Calu3 (cell line): ENCODE measurements at regions not wholly inside any gene's neighbourhood (a gene's known extent, or its start where the extent isn't known, plus 50 kb on each side); places are given as distances from the start of the nearest gene placed in this dataset.

Experiments
- BruUV-seq: library from RNA; stranded (reverse); fragments of 400-500 nt; replicated peaks from 2 replicates; lab custom pipeline; 2021; lab: Mats Ljungman, UMichigan
- CTCF ChIA-PET: fragments of 300-600 bp; sonication (Branson Sonifier 250); formaldehyde crosslinking; loops from one replicate; lab custom pipeline; 2022; ENCODE audit warnings: antibody characterized with exemption; lab: Charles Lee
- DNase-seq: peaks from one replicate; pipeline ENCODE4 v3.0.0; 2022
- H3K27ac Mint-ChIP-seq: one replicate; pipeline ENCODE4 v1.8.0; 2022; ENCODE audit warnings: mixed read lengths; ENCODE audit not compliant: unreplicated experiment
- H3K27me3 Mint-ChIP-seq: one replicate; pipeline ENCODE4 v1.8.0; 2022; ENCODE audit warnings: mixed read lengths; ENCODE audit not compliant: unreplicated experiment
- H3K36me3 Mint-ChIP-seq: one replicate; pipeline ENCODE4 v1.8.0; 2022; ENCODE audit warnings: mild to moderate bottlenecking, moderate library complexity, mixed read lengths; ENCODE audit not compliant: insufficient read depth, unreplicated experiment
- H3K4me1 Mint-ChIP-seq: one replicate; pipeline ENCODE4 v1.8.0; 2022; ENCODE audit warnings: mild to moderate bottlenecking, low read depth, mixed read lengths; ENCODE audit not compliant: unreplicated experiment
- H3K4me3 Mint-ChIP-seq: one replicate; pipeline ENCODE4 v1.8.0; 2022; ENCODE audit warnings: mild to moderate bottlenecking, low read depth, moderate library complexity, mixed read lengths; ENCODE audit not compliant: unreplicated experiment
- H3K9me3 Mint-ChIP-seq: one replicate; pipeline ENCODE4 v1.8.0; 2022; ENCODE audit warnings: low read depth, mixed read lengths; ENCODE audit not compliant: unreplicated experiment
- CTCF ChIP-seq: fragments of 200-600 bp; IDR thresholded peaks from one replicate; pipeline ENCODE4 v1.8.0; 2022; ENCODE audit warnings: antibody characterized with exemption; ENCODE audit not compliant: unreplicated experiment
- intact Hi-C: fragments of 100-400 bp; cut with micrococcal nuclease; formaldehyde crosslinking; loops from one replicate; pipeline ENCODE4 v1.10.0; 2022; ENCODE audit not compliant: unreplicated experiment

GRCh38 chr4:12846368-12846767, 637.8 kb downstream of the RAB28 start:
- Mint-ChIP-seq H3K27me3 (peaks cover 13% of the 10 kb centered on the region), H3K9me3 (no peaks in the 10 kb centered on the region), H3K27ac (no peak overlapping the region), H3K4me1 (no peaks in the 10 kb centered on the region), H3K36me3 (no peaks in the 10 kb centered on the region), H3K4me3 (no peak overlapping the region)
- no peak for TF ChIP-seq CTCF
- intact Hi-C loops: loop anchor here (10.0 kb wide), 1 partner anchor 122 kb away; no protein-coding TSS in a partner anchor
- DNase-seq: no peak
- CTCF ChIA-PET: no interaction called here
- BruUV-seq: no TSS peak

- no peak overlapping the region for H3K27ac Mint-ChIP-seq
- intact Hi-C loops: loop anchor here (10.0 kb wide), 1 partner anchor 119 kb away; no protein-coding TSS in a partner anchor
- H3K36me3 Mint-ChIP-seq: no peaks in the 10 kb centered on the region
- CTCF ChIA-PET: no interaction called here
- H3K9me3 Mint-ChIP-seq: no peaks in the 10 kb centered on the region
- H3K27me3 Mint-ChIP-seq: no peaks in the 10 kb centered on the region
- DNase-seq: no peak
- no peak for TF ChIP-seq CTCF
- no TSS peak for BruUV-seq
- no peaks in the 10 kb centered on the region for H3K4me1 Mint-ChIP-seq
- H3K4me3 Mint-ChIP-seq: no peak overlapping the region
Measured at GRCh38 chr4:12844141-12844540, 640.0 kb downstream of the RAB28 start.

- Mint-ChIP-seq H3K4me3 (no peak overlapping the region), H3K27ac (no peak overlapping the region), H3K27me3 (no peaks in the 10 kb centered on the region), H3K4me1 (no peaks in the 10 kb centered on the region), H3K36me3 (no peaks in the 10 kb centered on the region), H3K9me3 (peaks cover 3% of the 10 kb centered on the region)
- no TSS peak for BruUV-seq
- no peak for TF ChIP-seq CTCF
- intact Hi-C loops: no loop called here
- DNase-seq: no peak
- CTCF ChIA-PET: no interaction called here
Measured at GRCh38 chr4:12827966-12828365, 656.2 kb downstream of the RAB28 start.

- BruUV-seq: no TSS peak
- Mint-ChIP-seq H3K9me3 (peaks cover 7% of the 10 kb centered on the region), H3K4me3 (no peak overlapping the region), H3K36me3 (no peaks in the 10 kb centered on the region), H3K4me1 (no peaks in the 10 kb centered on the region), H3K27me3 (no peaks in the 10 kb centered on the region), H3K27ac (no peak overlapping the region)
- CTCF ChIA-PET: no interaction called here
- no peak for TF ChIP-seq CTCF
- intact Hi-C loops: no loop called here
- DNase-seq: no peak
Measured at GRCh38 chr4:12791536-12791935, 692.6 kb downstream of the RAB28 start.
